Liver (tissue), 3 donors: ENCODE measurements at regions not wholly inside any gene's neighbourhood (a gene's known extent, or its start where the extent isn't known, plus 50 kb on each side); places are given as distances from the start of the nearest gene placed in this dataset.

Source experiments
- CTCF ChIP-seq: fragments of 150-350 bp; IDR thresholded peaks from 2 replicates; pipeline ENCODE4 v1.5.1; 2017; ENCODE audit warnings: improper control_type of control experiment, low read depth, low read length; ENCODE audit not compliant: missing input control
- HNF4A ChIP-seq, 2 donors: conservative IDR thresholded peaks; 2 replicates each; pipeline ENCODE4 v1.6.1; 2016; ENCODE audit warnings: antibody characterized with exemption in 2 of 2, mild to moderate bottlenecking in 2 of 2
- JUND ChIP-seq, 2 donors: IDR thresholded peaks; 2 replicates each; pipeline ENCODE4 v1.6.1; 2016; ENCODE audit warnings: antibody characterized with exemption in 2 of 2
- SP1 ChIP-seq: IDR thresholded peaks from 2 replicates; pipeline ENCODE4 v1.6.1; 2018; ENCODE audit warnings: antibody characterized with exemption, mild to moderate bottlenecking
- TAF1 ChIP-seq: conservative IDR thresholded peaks from 2 replicates; pipeline ENCODE4 v1.6.1; 2016; ENCODE audit warnings: antibody characterized with exemption, mild to moderate bottlenecking
- TF ChIP-seq, protein P1 (sequence below): IDR thresholded peaks from 2 replicates; pipeline ENCODE4 v1.6.1; 2016; ENCODE audit warnings: antibody characterized with exemption
- donor health status: healthy.
- donor health status: healthy.

- TF ChIP-seq TAF1, result no peak
- TF ChIP-seq, protein P1, sequence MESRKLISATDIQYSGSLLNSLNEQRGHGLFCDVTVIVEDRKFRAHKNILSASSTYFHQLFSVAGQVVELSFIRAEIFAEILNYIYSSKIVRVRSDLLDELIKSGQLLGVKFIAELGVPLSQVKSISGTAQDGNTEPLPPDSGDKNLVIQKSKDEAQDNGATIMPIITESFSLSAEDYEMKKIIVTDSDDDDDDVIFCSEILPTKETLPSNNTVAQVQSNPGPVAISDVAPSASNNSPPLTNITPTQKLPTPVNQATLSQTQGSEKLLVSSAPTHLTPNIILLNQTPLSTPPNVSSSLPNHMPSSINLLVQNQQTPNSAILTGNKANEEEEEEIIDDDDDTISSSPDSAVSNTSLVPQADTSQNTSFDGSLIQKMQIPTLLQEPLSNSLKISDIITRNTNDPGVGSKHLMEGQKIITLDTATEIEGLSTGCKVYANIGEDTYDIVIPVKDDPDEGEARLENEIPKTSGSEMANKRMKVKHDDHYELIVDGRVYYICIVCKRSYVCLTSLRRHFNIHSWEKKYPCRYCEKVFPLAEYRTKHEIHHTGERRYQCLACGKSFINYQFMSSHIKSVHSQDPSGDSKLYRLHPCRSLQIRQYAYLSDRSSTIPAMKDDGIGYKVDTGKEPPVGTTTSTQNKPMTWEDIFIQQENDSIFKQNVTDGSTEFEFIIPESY, result no peak
- TF ChIP-seq CTCF, result no peak
- no peak for TF ChIP-seq JUND (IDR thresholded peaks at IDR 0.05)
- no peak for TF ChIP-seq HNF4A (conservative IDR thresholded peaks at IDR 0.05)
- no peak for TF ChIP-seq SP1
Measured at GRCh38 chr12:131386167-131386521, 324.7 kb upstream of the SFSWAP start.
